Esophagus muscularis mucosa (tissue), 4 donors: ENCODE measurements at regions not wholly inside any gene's neighbourhood (a gene's known extent, or its start where the extent isn't known, plus 50 kb on each side); places are given as distances from the start of the nearest gene placed in this dataset.

ENCODE experiments used
- EP300 ChIP-seq: sonication (generic); formaldehyde crosslinking; IDR thresholded peaks from one replicate; pipeline ENCODE4 v1.6.1; 2017; ENCODE audit warnings: antibody characterized with exemption
- POLR2A ChIP-seq: fragments of 450-650 bp; IDR thresholded peaks from one replicate; pipeline ENCODE4 v1.6.1; 2017; ENCODE audit warnings: antibody characterized with exemption, moderate library complexity, mild to moderate bottlenecking, low read depth
- POLR2AphosphoS5 ChIP-seq, 2 donors: sonication (generic); formaldehyde crosslinking; IDR thresholded peaks; one replicate each; pipeline ENCODE4 v1.6.1; 2017; ENCODE audit warnings: antibody characterized with exemption in 2 of 2
- TF ChIP-seq, protein P1 (sequence below), 3 experiments: fragments of 200-600 bp in 2 of 3; fragments of 450-650 bp in 1 of 3; sonication (generic) in 2 of 3; IDR thresholded peaks; one replicate each; pipeline ENCODE4 v1.5.1; 2017 to 2019; ENCODE audit warnings: antibody characterized with exemption in 3 of 3, mild to moderate bottlenecking in 2 of 3, moderate library complexity in 1 of 3

DNA sequence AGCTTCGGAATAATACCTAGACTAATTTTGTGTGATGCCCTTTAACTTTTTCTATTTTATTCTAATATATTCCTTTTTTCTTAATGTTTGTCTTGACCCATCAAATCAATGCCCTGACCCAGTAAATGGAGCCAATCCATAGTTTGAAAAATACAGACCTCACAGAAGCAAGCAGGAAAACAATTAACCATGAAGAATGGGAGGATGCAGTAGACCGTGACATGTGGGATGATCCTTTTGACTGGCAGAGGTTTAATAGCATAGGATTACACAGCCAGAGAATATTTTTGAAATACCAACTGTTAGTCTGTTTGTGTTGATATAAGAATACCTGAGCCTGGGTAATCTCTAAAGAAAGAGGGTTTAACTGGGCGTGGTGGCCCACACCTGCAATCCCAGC lies 142.6 kb upstream of the NEBL start:
- TF ChIP-seq, protein P1, sequence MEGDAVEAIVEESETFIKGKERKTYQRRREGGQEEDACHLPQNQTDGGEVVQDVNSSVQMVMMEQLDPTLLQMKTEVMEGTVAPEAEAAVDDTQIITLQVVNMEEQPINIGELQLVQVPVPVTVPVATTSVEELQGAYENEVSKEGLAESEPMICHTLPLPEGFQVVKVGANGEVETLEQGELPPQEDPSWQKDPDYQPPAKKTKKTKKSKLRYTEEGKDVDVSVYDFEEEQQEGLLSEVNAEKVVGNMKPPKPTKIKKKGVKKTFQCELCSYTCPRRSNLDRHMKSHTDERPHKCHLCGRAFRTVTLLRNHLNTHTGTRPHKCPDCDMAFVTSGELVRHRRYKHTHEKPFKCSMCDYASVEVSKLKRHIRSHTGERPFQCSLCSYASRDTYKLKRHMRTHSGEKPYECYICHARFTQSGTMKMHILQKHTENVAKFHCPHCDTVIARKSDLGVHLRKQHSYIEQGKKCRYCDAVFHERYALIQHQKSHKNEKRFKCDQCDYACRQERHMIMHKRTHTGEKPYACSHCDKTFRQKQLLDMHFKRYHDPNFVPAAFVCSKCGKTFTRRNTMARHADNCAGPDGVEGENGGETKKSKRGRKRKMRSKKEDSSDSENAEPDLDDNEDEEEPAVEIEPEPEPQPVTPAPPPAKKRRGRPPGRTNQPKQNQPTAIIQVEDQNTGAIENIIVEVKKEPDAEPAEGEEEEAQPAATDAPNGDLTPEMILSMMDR (IDR thresholded peaks at IDR 0.05) = no peak
- no peak for TF ChIP-seq POLR2AphosphoS5 (IDR thresholded peaks at IDR 0.05)
- TF ChIP-seq POLR2A = no peak
- TF ChIP-seq EP300 = no peak
